Transverse colon (tissue), 4 donors: ENCODE measurements at regions not wholly inside any gene's neighbourhood (a gene's known extent, or its start where the extent isn't known, plus 50 kb on each side); places are given as distances from the start of the nearest gene placed in this dataset.

Experiments
- DNase-seq: peaks from one replicate; pipeline ENCODE4 v3.0.0-alpha.2; 2019
- H3K27ac ChIP-seq, 4 donors: fragments of 200-600 bp; sonication (generic); 2 replicates each; pipeline ENCODE4 v1.5.1; 2016 to 2018; ENCODE audit warnings: inconsistent platforms in 4 of 4
- H3K27me3 ChIP-seq: fragments of 200-600 bp; sonication (generic); 2 replicates; pipeline ENCODE4 v1.5.1; 2017; ENCODE audit warnings: inconsistent platforms
- H3K36me3 ChIP-seq, 4 donors: fragments of 200-600 bp; sonication (generic); 2 replicates each; pipeline ENCODE4 v1.5.1; 2017 to 2019; ENCODE audit warnings: inconsistent platforms in 4 of 4
- H3K4me1 ChIP-seq, 4 donors: fragments of 200-600 bp; sonication (generic); 2 replicates each; pipeline ENCODE4 v1.5.1; 2017 to 2020; ENCODE audit warnings: inconsistent platforms in 4 of 4
- H3K4me3 ChIP-seq, 4 donors: fragments of 200-600 bp; sonication (generic); 1 replicate in 1 of 4; 2 replicates in 3 of 4; pipeline versions ENCODE4 v1.5.1 to v1.6.1; 2017 to 2019; ENCODE audit warnings: inconsistent platforms in 4 of 4
- H3K9me3 ChIP-seq, 2 donors: fragments of 200-600 bp; sonication (generic); 2 replicates each; pipeline ENCODE4 v1.5.1; 2017 to 2019; ENCODE audit warnings: inconsistent platforms in 2 of 2
- EP300 ChIP-seq: sonication (generic); formaldehyde crosslinking; IDR thresholded peaks from one replicate; pipeline ENCODE4 v1.6.1; 2017; ENCODE audit warnings: antibody characterized with exemption, low read depth
- POLR2A ChIP-seq: fragments of 450-650 bp; IDR thresholded peaks from one replicate; pipeline ENCODE4 v1.6.1; 2016; ENCODE audit warnings: antibody characterized with exemption, mild to moderate bottlenecking, moderate library complexity
- POLR2AphosphoS5 ChIP-seq, 3 donors: sonication (generic); formaldehyde crosslinking; IDR thresholded peaks; one replicate each; pipeline ENCODE4 v1.6.1; 2016; ENCODE audit warnings: antibody characterized with exemption in 3 of 3
- WGBS, 2 donors: methylation state at CpG; one replicate each; pipeline ENCODE4 v1.1.5; 2018; ENCODE audit warnings: low coverage in 1 of 2; 5-methylcytosine and 5-hydroxymethylcytosine counted together
- in situ Hi-C, 4 donors: fragments of 200-750 bp; cut with MboI; loops; one replicate each; pipeline versions ENCODE4 v1.15.0 to v1.15.1; 2017; ENCODE audit warnings: low sequenced_read_pairs in 3 of 4, low pct_ligation_motif_present in 1 of 4, low pct_unique_long_range_greater_than_20kb in 1 of 4
- intact Hi-C: fragments of 100-400 bp; cut with DNase I; formaldehyde crosslinking; loops from one replicate; pipeline ENCODE4 v1.15.1; 2023; ENCODE audit warnings: low total_unique reads
- TF ChIP-seq, protein P1 (sequence below), 5 experiments: fragments of 200-600 bp in 3 of 5; fragments of 450-650 bp in 2 of 5; sonication (generic) in 3 of 5; IDR thresholded peaks; 1 replicate in 2 of 5; 2 replicates in 3 of 5; pipeline ENCODE4 v1.5.1; 2016 to 2017; ENCODE audit warnings: antibody characterized with exemption in 5 of 5, inconsistent platforms in 3 of 5, mild to moderate bottlenecking in 2 of 5, moderate library complexity in 1 of 5

DNA sequence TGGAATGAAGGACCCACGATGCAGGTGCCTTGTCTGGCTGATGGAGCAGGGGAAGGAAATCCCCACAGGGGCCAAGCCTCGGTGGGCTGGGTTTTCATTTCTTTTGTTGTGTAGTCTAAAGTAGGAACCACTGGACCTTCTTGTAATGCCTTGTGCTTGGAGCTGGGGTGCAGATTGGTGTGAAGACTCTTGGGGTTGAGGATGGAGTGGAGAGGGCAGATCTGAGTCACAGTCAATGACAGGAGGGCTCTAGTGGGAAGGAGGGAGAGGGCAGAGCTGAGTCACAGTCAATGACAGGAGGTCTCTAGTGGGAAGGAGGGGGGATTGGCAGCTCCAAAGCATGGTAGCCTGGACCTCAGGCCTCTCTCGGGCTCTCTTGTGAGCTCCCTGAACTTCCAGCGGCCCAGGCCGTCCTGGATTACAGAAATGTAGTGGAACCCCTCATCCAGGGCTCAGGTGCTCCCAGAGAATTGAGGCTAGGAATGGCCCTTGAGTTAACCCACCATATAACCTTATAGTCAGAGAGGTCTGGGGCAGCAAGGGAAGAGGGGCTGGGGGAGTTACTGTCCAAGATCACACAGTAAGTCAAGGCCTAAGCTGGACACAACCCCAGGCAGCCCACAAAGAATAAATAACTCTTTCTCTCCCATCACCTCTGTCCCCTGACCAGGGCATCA is 313.8 kb downstream of the MATN1 start:
- Histone ChIP-seq H3K4me1 (no peaks in the 10 kb centered on the region), H3K36me3 (no peaks in the 10 kb centered on the region), H3K27me3 (no peaks in the 10 kb centered on the region), H3K4me3 (no peak overlapping the region), H3K9me3 (no peaks in the 10 kb centered on the region), H3K27ac (no peak overlapping the region)
- intact Hi-C loops: no loop called here
- in situ Hi-C loops: loop anchor here (5.0 kb wide), 1 partner anchor 1017 kb away; no protein-coding TSS in a partner anchor
- TF ChIP-seq, protein P1, sequence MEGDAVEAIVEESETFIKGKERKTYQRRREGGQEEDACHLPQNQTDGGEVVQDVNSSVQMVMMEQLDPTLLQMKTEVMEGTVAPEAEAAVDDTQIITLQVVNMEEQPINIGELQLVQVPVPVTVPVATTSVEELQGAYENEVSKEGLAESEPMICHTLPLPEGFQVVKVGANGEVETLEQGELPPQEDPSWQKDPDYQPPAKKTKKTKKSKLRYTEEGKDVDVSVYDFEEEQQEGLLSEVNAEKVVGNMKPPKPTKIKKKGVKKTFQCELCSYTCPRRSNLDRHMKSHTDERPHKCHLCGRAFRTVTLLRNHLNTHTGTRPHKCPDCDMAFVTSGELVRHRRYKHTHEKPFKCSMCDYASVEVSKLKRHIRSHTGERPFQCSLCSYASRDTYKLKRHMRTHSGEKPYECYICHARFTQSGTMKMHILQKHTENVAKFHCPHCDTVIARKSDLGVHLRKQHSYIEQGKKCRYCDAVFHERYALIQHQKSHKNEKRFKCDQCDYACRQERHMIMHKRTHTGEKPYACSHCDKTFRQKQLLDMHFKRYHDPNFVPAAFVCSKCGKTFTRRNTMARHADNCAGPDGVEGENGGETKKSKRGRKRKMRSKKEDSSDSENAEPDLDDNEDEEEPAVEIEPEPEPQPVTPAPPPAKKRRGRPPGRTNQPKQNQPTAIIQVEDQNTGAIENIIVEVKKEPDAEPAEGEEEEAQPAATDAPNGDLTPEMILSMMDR (IDR thresholded peaks at IDR 0.05): no peak
- TF ChIP-seq POLR2A: no peak
- DNase-seq: no peak
- WGBS, 2 donors: 83% methylated on average over 5 of the region's 5 CpGs; no CpG with 5 or more reads in 1 of the 2 donors

DNA sequence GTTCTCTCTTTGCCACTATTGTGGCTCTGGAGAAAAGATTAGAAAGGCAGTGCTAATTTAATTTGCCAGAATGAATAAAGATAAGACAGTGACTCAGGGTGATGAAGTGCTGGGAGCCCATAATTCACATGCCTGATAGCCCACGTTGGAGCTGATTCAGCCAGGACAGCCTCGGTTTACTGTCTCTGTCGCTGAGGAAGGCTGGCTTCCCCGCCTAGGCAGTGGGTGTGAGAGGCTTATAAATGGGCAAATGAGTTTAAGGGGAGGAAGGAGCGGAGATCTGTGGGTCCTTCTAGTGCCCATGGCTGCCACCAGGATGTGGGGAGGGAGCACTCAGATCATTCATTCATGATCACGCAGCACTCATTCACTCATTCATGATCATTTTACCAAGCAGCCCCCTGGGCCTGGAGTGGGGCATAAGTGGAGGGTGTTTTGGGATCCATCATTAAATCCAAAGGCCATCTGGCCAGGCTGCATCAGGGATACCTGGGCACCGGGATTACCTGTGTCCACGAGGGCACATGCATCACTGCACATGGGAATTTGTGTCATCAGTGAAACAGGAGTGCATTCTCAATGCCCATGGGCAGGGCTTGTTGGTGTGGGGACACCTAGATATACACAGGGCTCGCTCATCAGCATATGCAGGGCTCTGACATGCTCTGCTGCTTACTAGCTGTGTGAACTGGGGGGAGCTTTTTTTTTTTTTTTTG is 315.4 kb downstream of the MATN1 start:
- H3K27me3 ChIP-seq: no peaks in the 10 kb centered on the region
- no peak for DNase-seq
- H3K9me3 ChIP-seq: no peaks in the 10 kb centered on the region
- TF ChIP-seq POLR2A: no peak
- TF ChIP-seq POLR2AphosphoS5 (IDR thresholded peaks at IDR 0.05): no peak
- TF ChIP-seq EP300: no peak
- H3K27ac ChIP-seq: no peak overlapping the region
- no peak overlapping the region for H3K4me3 ChIP-seq
- no peaks in the 10 kb centered on the region for H3K36me3 ChIP-seq
- no peaks in the 10 kb centered on the region for H3K4me1 ChIP-seq
- in situ Hi-C loops: loop anchor here (5.0 kb wide), 1 partner anchor 1016 kb away; no protein-coding TSS in a partner anchor
- 27 to 65% methylated on average over 4 to 9 of the region's 9 CpGs for WGBS, 2 donors
- intact Hi-C loops: no loop called here

GRCh38 chr1:30406996-30407864 is 316.2 kb downstream of the MATN1 start:
- no peaks in the 10 kb centered on the region for H3K36me3 ChIP-seq
- H3K9me3 ChIP-seq: no peaks in the 10 kb centered on the region
- intact Hi-C loops (no loop called here), in situ Hi-C loops (loop anchor here (5.0 kb wide), 1 partner anchor 1015 kb away; no protein-coding TSS in a partner anchor)
- WGBS, 2 donors: 43 to 60% methylated on average over 2 to 18 of the region's 18 CpGs
- H3K4me1 ChIP-seq: no peaks in the 10 kb centered on the region
- no peak for TF ChIP-seq POLR2A
- TF ChIP-seq POLR2AphosphoS5 (IDR thresholded peaks at IDR 0.05): no peak
- TF ChIP-seq, protein P1 (IDR thresholded peaks at IDR 0.05): no peak
- TF ChIP-seq EP300: no peak
- H3K4me3 ChIP-seq: no peak overlapping the region
- no peaks in the 10 kb centered on the region for H3K27me3 ChIP-seq
- no peak for DNase-seq
- no peak overlapping the region for H3K27ac ChIP-seq

DNA sequence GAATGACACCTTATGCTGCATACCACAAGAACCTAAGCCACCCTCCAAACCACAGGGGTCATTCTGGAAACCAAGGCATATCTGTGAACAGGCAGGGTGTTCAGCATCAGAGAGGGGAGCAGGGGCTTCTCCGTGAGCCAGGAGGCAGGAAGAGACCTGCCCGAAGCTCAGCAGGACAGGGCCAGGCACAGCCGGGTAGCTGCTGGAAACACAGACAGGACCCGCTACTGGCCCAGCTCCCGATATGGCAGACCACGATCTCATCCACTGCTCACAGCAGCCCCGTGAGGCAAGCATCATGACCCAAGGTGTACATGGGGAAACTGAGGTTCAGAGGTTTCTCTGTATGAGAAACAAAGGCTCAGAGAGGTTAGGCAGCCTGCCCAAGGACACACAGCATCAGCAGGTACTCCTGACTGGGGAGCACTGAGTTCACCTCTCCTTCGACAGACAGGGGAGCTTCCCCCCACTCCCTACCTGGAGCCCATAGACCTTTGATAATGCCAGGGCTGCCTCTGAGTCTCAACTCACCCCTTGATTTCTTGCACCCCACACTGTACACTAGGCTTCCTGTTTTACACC is 317.7 kb downstream of the MATN1 start:
- Histone ChIP-seq H3K27me3 (no peaks in the 10 kb centered on the region), H3K9me3 (no peaks in the 10 kb centered on the region), H3K27ac (no peak overlapping the region), H3K36me3 (no peaks in the 10 kb centered on the region), H3K4me1 (no peaks in the 10 kb centered on the region), H3K4me3 (no peak overlapping the region)
- DNase-seq: no peak
- intact Hi-C loops (no loop called here), in situ Hi-C loops (loop anchor here (5.0 kb wide), 1 partner anchor 1013 kb away; no protein-coding TSS in a partner anchor)
- TF ChIP-seq POLR2AphosphoS5 (IDR thresholded peaks at IDR 0.05) (no peak), EP300 (no peak)
- TF ChIP-seq, protein P1 (IDR thresholded peaks at IDR 0.05): no peak
- WGBS, 2 donors: 62% methylated on average over 1 of the region's 8 CpGs; no CpG with 5 or more reads in 1 of the 2 donors
